Liver (tissue), 8 donors: ENCODE measurements at regions not wholly inside any gene's neighbourhood (a gene's known extent, or its start where the extent isn't known, plus 50 kb on each side); places are given as distances from the start of the nearest gene placed in this dataset.

Source experiments
- DNase-seq: peaks from one replicate; pipeline ENCODE4 v3.0.0-alpha.2; 2017; ENCODE audit warnings: low spot score
- H3K27ac ChIP-seq, 2 donors: one replicate each; pipeline ENCODE4 v1.7.0; 2013; ENCODE audit warnings: inconsistent platforms in 2 of 2, low read length in 2 of 2, control low read depth in 1 of 2, low read depth in 1 of 2, mild to moderate bottlenecking in 1 of 2
- H3K27me3 ChIP-seq, 4 donors: one replicate each; pipeline versions ENCODE4 v1.6.1 to v1.7.0; 2013; ENCODE audit warnings: low read length in 3 of 4, inconsistent platforms in 1 of 4, mild to moderate bottlenecking in 1 of 4, moderate library complexity in 1 of 4; ENCODE audit not compliant: control insufficient read depth in 4 of 4, insufficient read depth in 4 of 4
- H3K36me3 ChIP-seq, 4 donors: one replicate each; pipeline versions ENCODE4 v1.6.1 to v1.7.0; 2013; ENCODE audit warnings: low read length in 3 of 4, mild to moderate bottlenecking in 3 of 4, low read depth in 1 of 4, moderate library complexity in 1 of 4; ENCODE audit not compliant: control insufficient read depth in 4 of 4, insufficient read depth in 3 of 4
- H3K4me1 ChIP-seq, 4 donors: one replicate each; pipeline versions ENCODE4 v1.6.1 to v1.7.0; 2013; ENCODE audit warnings: low read length in 3 of 4, mild to moderate bottlenecking in 3 of 4, moderate library complexity in 1 of 4; ENCODE audit not compliant: control insufficient read depth in 4 of 4, insufficient read depth in 4 of 4
- H3K4me3 ChIP-seq, 3 donors: one replicate each; pipeline versions ENCODE4 v1.6.1 to v1.7.0; 2013; ENCODE audit warnings: low read length in 3 of 3, control low read depth in 1 of 3, low read depth in 1 of 3, mild to moderate bottlenecking in 1 of 3
- H3K9ac ChIP-seq, 2 donors: one replicate each; pipeline ENCODE4 v1.7.0; 2013; ENCODE audit warnings: low read length in 2 of 2, mild to moderate bottlenecking in 2 of 2, moderate library complexity in 2 of 2, control low read depth in 1 of 2, low read depth in 1 of 2
- H3K9me3 ChIP-seq, 4 donors: one replicate each; pipeline versions ENCODE4 v1.6.1 to v1.7.0; 2013; ENCODE audit warnings: low read length in 3 of 4; ENCODE audit not compliant: control insufficient read depth in 4 of 4
- ATF3 ChIP-seq: IDR thresholded peaks from 2 replicates; pipeline ENCODE4 v1.6.1; 2016; ENCODE audit warnings: antibody characterized with exemption
- EGR1 ChIP-seq, 2 donors: IDR thresholded peaks; 2 replicates each; pipeline ENCODE4 v1.6.1; 2016 to 2018; ENCODE audit warnings: antibody characterized with exemption in 2 of 2, low read depth in 2 of 2
- FOXA1 ChIP-seq: IDR thresholded peaks from 2 replicates; pipeline ENCODE4 v1.6.1; 2016; ENCODE audit warnings: antibody characterized with exemption
- FOXA2 ChIP-seq: IDR thresholded peaks from 2 replicates; pipeline ENCODE4 v1.6.1; 2016; ENCODE audit warnings: antibody characterized with exemption
- GABPA ChIP-seq, 2 donors: IDR thresholded peaks in 1 of 2; conservative IDR thresholded peaks in 1 of 2; 2 replicates each; pipeline ENCODE4 v1.6.1; 2016; ENCODE audit warnings: antibody characterized with exemption in 2 of 2, mild to moderate bottlenecking in 1 of 2, moderate library complexity in 1 of 2
- HNF4A ChIP-seq, 2 donors: conservative IDR thresholded peaks; 2 replicates each; pipeline ENCODE4 v1.6.1; 2016; ENCODE audit warnings: antibody characterized with exemption in 2 of 2, mild to moderate bottlenecking in 2 of 2
- HNF4G ChIP-seq: IDR thresholded peaks from 2 replicates; pipeline ENCODE4 v1.6.1; 2016; ENCODE audit warnings: antibody characterized with exemption
- MAX ChIP-seq: IDR thresholded peaks from 2 replicates; pipeline ENCODE4 v1.6.1; 2016; ENCODE audit warnings: antibody characterized with exemption
- NR2F2 ChIP-seq: IDR thresholded peaks from 2 replicates; pipeline ENCODE4 v1.6.1; 2016; ENCODE audit warnings: antibody characterized with exemption
- RAD21 ChIP-seq, 2 donors: IDR thresholded peaks; 2 replicates each; pipeline ENCODE4 v1.6.1; 2016; ENCODE audit warnings: antibody characterized with exemption in 2 of 2, mild to moderate bottlenecking in 2 of 2
- REST ChIP-seq: IDR thresholded peaks from 2 replicates; pipeline ENCODE4 v1.6.1; 2016; ENCODE audit warnings: antibody characterized with exemption, mild to moderate bottlenecking
- RXRA ChIP-seq, 2 donors: IDR thresholded peaks; 2 replicates each; pipeline ENCODE4 v1.6.1; 2017 to 2018; ENCODE audit warnings: antibody characterized with exemption in 2 of 2, mild to moderate bottlenecking in 1 of 2
- SP1 ChIP-seq: IDR thresholded peaks from 2 replicates; pipeline ENCODE4 v1.6.1; 2018; ENCODE audit warnings: antibody characterized with exemption, mild to moderate bottlenecking
- TAF1 ChIP-seq: conservative IDR thresholded peaks from 2 replicates; pipeline ENCODE4 v1.6.1; 2016; ENCODE audit warnings: antibody characterized with exemption, mild to moderate bottlenecking
- YY1 ChIP-seq: IDR thresholded peaks from 2 replicates; pipeline ENCODE4 v1.6.1; 2016; ENCODE audit warnings: antibody characterized with exemption, mild to moderate bottlenecking
- WGBS: extraction: QIAGEN DNeasy Blood & Tissue Kit; methylation state at CpG from one replicate; pipeline ENCODE4 v1.1.7; 2013; 5-methylcytosine and 5-hydroxymethylcytosine counted together
- TF ChIP-seq, protein P1 (sequence below): IDR thresholded peaks from 2 replicates; pipeline ENCODE4 v1.6.1; 2016; ENCODE audit warnings: antibody characterized with exemption
- TF ChIP-seq, protein P2 (sequence below): fragments of 150-350 bp; IDR thresholded peaks from 2 replicates; pipeline ENCODE4 v1.5.1; 2017; ENCODE audit warnings: improper control_type of control experiment, low read depth, low read length; ENCODE audit not compliant: missing input control
- donor health status: healthy.
- donor health status: healthy.
- donor health status: healthy.
- donor health status: healthy.
- donor health status: healthy.

DNA sequence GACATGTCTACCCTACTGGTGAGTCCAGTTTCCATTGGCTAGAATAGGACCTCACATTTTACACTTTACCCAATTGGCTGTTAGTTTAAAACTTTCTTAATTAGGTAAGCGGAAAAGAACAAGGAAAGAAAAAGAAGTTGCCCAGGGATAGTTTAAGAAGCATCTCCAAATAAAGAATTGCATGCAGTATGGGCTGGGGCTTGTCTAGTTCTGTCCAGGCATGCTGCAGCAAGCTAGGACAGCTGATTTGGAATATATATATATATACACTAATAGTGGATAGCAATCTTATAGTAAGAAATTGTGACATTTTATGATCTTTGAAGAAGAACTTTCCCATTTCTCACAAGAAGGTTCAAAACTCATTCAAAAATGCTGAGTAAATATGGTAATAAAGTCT, 90.0 kb upstream of the ERBB4 start:
- Histone ChIP-seq H3K9me3 (no peaks in the 10 kb centered on the region), H3K4me3 (no peak overlapping the region), H3K9ac (no peak overlapping the region), H3K27me3 (no peaks in the 10 kb centered on the region), H3K27ac (no peak overlapping the region), H3K36me3 (no peaks in the 10 kb centered on the region), H3K4me1 (no peaks in the 10 kb centered on the region)
- no peak for DNase-seq
- 62% methylated on average over 1 of the region's 1 CpG for WGBS
- TF ChIP-seq NR2F2 (no peak), REST (no peak), FOXA2 (no peak), EGR1 (IDR thresholded peaks at IDR 0.05; ENCODE audit: low read depth in 2 of 2) (no peak), ATF3 (no peak), RXRA (IDR thresholded peaks at IDR 0.05) (no peak), SP1 (no peak), YY1 (no peak), TAF1 (no peak)
- TF ChIP-seq, protein P1, sequence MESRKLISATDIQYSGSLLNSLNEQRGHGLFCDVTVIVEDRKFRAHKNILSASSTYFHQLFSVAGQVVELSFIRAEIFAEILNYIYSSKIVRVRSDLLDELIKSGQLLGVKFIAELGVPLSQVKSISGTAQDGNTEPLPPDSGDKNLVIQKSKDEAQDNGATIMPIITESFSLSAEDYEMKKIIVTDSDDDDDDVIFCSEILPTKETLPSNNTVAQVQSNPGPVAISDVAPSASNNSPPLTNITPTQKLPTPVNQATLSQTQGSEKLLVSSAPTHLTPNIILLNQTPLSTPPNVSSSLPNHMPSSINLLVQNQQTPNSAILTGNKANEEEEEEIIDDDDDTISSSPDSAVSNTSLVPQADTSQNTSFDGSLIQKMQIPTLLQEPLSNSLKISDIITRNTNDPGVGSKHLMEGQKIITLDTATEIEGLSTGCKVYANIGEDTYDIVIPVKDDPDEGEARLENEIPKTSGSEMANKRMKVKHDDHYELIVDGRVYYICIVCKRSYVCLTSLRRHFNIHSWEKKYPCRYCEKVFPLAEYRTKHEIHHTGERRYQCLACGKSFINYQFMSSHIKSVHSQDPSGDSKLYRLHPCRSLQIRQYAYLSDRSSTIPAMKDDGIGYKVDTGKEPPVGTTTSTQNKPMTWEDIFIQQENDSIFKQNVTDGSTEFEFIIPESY = no peak

DNA sequence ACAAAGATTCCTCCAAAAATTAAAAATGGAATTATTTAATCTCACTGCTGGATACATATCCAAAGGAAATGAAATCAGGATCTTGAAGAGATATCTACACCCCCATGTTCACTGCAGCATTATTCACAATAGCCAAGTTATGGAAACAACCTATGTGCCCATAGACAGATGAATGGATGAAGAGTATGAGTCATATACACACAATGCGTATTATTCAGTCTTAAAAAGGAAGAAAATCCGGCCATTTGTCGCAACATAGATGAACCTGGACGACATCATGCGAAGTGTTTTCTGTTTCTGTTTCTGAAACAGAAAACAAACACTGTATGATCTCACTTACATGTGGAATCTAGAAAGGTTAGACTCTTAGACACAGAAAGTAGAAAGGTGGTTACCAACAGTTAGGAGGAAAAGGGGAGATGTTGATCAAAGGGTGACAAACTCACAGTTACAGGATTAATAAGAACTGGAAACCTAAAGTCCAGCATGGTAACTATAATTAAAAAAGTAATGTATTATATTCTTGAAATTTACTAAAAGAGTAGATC, 87.8 kb upstream of the ERBB4 start:
- TF ChIP-seq YY1 (no peak), HNF4A (conservative IDR thresholded peaks at IDR 0.05) (no peak), ATF3 (no peak), FOXA2 (no peak), EGR1 (IDR thresholded peaks at IDR 0.05; ENCODE audit: low read depth in 2 of 2) (no peak), SP1 (no peak), RXRA (IDR thresholded peaks at IDR 0.05) (no peak), MAX (no peak), GABPA (IDR thresholded peaks at IDR 0.05 in 1 of 2, conservative IDR thresholded peaks at IDR 0.05 in 1 of 2) (no peak), TAF1 (no peak), RAD21 (IDR thresholded peaks at IDR 0.05) (no peak), FOXA1 (no peak), HNF4G (no peak)
- TF ChIP-seq, protein P2, sequence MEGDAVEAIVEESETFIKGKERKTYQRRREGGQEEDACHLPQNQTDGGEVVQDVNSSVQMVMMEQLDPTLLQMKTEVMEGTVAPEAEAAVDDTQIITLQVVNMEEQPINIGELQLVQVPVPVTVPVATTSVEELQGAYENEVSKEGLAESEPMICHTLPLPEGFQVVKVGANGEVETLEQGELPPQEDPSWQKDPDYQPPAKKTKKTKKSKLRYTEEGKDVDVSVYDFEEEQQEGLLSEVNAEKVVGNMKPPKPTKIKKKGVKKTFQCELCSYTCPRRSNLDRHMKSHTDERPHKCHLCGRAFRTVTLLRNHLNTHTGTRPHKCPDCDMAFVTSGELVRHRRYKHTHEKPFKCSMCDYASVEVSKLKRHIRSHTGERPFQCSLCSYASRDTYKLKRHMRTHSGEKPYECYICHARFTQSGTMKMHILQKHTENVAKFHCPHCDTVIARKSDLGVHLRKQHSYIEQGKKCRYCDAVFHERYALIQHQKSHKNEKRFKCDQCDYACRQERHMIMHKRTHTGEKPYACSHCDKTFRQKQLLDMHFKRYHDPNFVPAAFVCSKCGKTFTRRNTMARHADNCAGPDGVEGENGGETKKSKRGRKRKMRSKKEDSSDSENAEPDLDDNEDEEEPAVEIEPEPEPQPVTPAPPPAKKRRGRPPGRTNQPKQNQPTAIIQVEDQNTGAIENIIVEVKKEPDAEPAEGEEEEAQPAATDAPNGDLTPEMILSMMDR = no peak
- TF ChIP-seq, protein P1 = no peak
- WGBS = 87% methylated on average over 5 of the region's 5 CpGs
- Histone ChIP-seq H3K4me3 (no peak overlapping the region), H3K9me3 (no peaks in the 10 kb centered on the region), H3K27me3 (no peaks in the 10 kb centered on the region), H3K36me3 (no peaks in the 10 kb centered on the region), H3K27ac (no peak overlapping the region), H3K9ac (no peak overlapping the region), H3K4me1 (no peaks in the 10 kb centered on the region)
- DNase-seq = no peak
